CD4-positive, alpha-beta T cell treated with Interleukin-17A for 1 hour (primary cell): ENCODE measurements at regions not wholly inside any gene's neighbourhood (a gene's known extent, or its start where the extent isn't known, plus 50 kb on each side); places are given as distances from the start of the nearest gene placed in this dataset.

ENCODE experiments used
- DNase-seq: peaks from one replicate; pipeline ENCODE4 v3.0.0-alpha.2; 2020

- no peak for DNase-seq
Measured at GRCh38 chr5:92444888-92445287, 1061.8 kb upstream of the ARRDC3 start.

GRCh38 chr5:92435781-92436180 lies 1052.7 kb upstream of the ARRDC3 start:
- no peak for DNase-seq

GRCh38 chr5:92429646-92430045 lies 1046.5 kb upstream of the ARRDC3 start:
- no peak for DNase-seq

DNA sequence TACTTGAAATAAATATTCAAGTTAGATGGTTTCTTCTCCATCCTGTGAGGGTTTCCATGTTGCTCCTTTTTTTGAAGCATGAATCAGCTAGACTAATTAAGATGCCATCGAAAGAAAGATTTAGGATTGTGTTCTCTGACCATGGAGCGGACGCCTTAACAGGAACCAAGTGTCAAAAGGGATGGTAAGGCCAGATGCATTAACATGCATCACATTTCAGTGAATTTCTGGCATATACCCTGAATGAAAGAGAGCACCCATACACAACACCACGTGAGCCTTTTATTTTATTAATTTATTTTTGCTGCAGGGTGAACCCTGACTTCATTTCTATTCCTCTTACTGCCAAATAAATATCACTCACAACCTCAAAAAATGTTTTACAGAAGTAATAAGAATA lies 1045.3 kb upstream of the ARRDC3 start:
- no peak for DNase-seq

DNA sequence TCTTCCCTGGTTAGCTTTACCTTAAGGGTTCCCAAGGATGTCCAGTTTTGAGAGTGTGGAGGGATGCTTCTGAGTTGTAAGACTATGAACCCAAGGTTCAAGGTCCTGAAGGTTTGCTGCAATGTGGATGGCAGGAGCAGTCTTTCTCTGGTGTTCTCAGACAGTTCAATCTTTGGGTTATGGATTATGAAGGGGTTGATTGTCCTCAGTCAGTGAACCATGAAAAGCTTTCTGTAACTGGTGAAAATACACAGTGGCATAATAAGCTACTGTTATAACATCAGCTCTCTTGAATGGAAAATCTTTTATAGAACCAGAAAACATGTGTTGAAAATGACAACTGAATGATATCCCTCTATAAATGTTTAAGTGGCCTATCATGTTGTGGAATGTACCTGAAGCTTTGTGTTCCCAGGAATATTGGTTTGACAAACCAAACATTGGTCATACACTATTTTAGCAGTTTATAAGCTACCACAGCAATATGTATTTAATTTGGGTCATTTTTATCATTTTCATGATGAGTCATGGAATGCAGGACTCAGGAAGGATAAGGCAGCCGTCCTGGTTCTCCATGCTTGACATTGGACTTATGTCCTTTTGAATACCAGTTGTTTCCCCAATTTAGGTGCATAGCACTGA lies 1041.8 kb upstream of the ARRDC3 start:
- no peak for DNase-seq

- DNase-seq, result no peak
Measured at GRCh38 chr5:92421942-92422341, 1038.8 kb upstream of the ARRDC3 start.

DNA sequence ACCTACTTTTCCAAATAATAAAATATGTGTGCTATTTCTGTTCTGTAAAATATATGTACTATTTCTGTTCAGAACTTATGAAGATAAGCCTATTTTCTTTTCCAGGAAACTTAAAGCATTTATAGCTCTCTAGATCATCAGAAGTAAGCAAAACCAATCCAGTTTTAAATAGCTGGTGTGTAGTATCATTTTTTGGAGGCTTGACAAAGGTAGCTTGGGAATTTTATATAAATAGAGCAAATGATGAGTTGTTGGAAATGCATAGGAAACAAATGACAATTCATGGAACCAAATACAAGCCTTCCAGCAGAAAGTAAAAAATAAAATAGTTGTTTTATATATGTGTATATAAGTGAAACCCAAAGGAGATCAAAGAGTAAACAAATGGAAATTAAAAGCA lies 1038.1 kb upstream of the ARRDC3 start:
- no peak for DNase-seq

GRCh38 chr5:92419261-92419660 lies 1036.1 kb upstream of the ARRDC3 start:
- DNase-seq, result no peak

DNA sequence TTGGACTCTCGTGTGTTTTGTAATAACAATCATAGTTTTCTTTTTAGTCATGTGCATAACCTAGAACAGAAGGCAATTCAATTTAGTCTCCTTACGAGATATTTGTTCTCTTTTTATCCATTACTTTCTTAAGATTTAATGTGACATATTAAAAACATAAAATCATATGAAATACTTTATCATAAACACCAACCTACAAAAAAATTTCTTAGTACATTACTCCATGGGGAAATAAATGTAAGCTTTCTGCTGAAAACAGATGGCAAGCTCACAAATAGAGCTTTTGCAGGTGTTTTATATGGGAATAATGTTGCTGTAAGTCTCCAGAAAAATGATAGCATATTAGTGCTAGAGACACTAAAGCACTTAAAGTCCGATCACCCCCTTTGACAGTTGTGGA lies 1035.2 kb upstream of the ARRDC3 start:
- DNase-seq, result no peak

- no peak for DNase-seq
Measured at GRCh38 chr5:92409134-92409533, 1026.0 kb upstream of the ARRDC3 start.

DNA sequence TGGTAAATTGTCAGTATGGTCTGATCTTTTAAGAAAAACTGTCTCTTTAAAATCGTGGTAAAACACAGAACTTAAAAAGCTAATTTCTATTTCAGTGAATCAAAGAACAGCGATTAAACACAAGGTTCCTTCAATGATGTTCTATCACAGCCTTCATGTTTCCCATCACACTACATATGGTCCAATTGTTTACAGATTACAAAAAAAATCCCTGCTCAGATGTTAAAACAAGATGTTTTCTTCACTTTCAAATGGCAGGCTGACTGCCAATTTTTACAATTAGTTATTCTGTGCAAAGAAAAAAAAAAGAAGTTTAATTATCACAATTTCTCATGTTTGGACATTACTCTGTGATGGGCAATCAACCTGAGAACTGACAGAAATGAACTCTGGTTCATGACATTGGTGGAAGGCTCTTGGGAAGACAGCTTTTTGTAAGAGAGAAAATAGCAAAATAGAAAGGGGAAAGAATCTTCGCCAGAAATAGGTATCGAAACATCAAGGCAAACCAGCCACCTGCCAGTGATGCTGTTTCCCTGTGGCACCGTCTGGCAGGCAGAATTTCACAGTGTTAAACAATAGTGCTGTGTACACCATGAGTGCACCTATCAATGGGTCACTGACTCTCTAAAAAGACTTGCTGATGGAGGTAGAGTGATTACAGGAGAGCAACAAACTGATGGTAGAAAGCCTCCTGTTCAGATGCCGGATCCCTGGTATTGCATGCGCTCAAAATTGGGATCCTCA lies 1020.0 kb upstream of the ARRDC3 start:
- DNase-seq, result no peak

DNA sequence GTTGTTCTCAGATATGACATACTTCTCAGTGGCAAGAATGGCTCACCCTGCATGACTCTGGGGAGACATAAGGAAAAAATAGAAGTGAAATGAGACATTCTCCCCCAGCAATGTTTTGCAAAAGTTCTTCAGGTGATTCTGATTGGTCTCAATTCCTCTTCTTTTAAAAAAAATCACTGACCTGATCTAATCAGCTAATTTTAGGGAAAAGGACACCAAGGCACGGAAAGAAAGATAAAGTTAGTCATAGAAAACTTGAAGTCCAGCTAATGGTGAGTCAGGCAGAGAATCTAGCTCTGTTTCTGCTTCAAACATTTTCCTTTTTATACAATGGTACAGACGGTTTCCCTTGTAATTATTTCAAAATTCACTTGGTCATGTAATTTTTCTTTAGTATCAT lies 1018.9 kb upstream of the ARRDC3 start:
- no peak for DNase-seq

GRCh38 chr5:92401492-92401891 lies 1018.4 kb upstream of the ARRDC3 start:
- no peak for DNase-seq

- no peak for DNase-seq
Measured at GRCh38 chr5:92394936-92395335, 1011.8 kb upstream of the ARRDC3 start.

DNA sequence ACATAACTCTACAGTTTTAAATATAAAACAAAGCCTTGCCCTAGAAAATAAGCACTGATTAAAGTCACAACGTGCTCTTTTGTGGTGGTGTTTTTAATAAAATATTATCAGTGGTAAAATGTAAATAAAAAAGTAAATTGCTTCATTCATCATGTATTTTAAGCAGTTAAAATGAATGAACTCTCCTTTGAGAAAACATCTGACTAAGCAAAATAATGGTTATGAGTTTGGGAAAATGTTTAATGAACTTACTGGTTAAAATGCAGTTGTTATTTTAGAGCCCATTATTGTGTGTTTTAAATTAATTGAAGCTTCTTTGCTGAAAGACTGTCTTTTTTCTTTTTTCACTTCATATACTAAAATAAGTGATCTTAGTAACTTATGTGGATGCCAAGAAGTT lies 1007.5 kb upstream of the ARRDC3 start:
- DNase-seq, result no peak

DNA sequence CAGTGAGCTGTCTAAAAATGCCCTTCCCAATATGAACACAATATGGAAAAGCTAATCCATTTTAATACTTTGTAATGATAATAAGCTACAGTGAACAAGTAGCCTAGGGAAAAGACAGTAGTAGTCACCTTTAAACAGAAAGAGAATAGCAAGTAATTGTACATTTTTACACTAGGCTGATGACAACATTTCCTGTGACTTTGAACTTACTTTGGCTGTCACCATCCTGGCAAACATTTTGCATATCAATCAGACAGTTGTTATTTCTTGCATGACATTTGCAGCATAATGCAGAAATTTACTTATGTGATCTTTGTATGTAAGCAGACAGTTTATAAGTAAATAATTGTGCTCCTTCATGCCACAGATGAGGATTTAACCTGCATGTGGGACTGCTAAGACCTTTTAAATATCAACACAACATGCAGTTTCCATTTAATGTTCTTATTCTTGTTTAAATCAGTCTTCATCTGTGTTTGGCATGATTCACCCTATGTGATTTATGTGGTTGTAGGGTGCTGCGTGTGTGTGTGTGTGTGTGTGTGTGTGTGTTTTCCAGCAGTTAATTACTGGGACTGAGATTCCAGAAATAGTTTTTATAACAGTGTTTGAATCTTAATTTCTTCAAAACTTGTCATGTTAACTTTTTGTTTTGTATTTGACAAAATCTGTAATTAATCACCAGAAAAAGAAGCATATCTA lies 997.1 kb upstream of the ARRDC3 start:
- no peak for DNase-seq

- DNase-seq, result no peak
Measured at GRCh38 chr5:92378966-92379611, 996.0 kb upstream of the ARRDC3 start.

DNA sequence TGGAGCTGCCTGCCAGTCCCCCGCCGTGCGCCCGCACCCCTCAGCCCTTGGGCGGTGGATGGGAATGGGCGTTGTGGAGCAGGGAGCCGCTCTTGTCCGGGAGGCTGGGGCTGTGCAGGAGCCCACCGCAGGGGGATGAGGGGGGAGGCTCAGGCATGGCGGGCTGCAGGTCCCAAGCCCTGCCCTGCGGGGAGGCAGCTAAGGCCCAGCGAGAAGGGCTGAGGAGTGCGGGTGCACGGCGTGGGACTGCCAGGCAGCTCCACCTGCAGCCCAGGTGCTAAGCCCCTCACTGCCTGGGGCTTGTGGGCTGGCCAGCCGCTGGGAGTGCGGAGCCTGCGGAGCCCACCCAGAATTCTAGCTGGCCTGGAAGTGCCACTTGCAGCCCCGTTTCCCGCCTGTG lies 991.7 kb upstream of the ARRDC3 start:
- no peak for DNase-seq

DNA sequence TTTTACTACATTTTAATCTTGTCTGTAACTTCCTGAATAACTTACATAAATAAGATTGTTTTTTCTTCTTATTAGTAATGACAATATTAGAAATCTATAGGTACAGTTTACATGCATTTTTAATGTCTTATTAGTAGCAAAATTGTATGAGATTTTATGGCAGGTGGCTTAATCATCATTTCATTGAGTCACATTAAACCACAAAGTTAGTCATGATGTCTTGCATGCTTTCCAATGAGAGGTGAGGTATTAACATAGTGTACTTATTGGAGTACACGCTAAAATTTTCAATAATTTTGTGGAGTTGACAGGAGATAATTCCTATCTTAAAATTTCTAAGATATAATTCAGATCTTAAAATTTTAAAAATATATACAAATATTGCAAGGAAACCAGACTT lies 989.6 kb upstream of the ARRDC3 start:
- no peak for DNase-seq

DNA sequence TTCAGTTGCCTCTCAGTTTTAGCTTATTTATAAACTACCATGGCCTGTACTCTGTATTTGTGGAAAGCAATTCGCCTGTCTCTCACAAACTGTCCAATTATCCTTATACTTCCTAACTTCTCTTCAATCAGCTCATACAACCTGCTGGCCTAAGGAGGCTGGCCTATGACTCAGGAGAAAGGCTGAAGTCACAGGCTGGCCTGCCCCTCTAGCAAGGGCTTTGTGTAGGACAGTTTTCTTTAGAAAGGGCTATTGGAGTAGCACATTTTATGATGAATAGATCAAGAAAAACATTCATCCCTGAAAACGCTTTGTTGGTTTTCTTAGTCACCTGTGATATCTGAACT lies 988.7 kb upstream of the ARRDC3 start:
- DNase-seq, result no peak

DNA sequence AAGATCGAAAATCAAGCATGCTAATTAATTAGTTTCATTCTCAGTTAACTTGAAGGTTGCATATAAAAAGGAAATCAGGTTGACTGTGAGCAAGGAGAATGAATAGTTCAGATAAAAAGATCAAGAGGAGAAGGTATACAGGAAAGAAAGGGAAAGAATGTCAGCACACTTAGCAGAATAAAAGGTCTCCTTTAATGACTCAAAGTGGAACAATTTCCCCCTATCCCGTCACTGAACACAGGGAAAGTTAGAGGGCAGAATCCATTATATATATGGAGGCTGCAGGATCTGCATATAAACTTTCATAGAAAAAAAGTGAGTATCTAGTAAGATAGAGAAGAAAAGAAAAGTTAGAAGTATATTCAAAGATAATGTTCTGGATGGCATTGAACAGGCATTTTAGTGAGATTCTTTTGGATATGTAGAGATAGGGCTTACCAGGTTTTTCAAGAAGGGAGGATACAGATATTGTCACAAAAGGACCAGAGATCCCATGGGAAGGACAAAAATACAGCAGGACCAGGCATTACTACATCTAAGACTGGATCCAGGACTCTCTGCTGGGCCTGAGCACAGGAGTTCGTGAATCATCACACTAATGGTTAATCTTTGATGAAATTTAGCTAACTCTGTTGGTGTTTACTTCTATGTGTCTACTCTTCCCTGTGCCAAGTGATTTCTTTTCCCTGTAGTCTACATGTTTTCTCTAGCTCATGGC lies 988.2 kb upstream of the ARRDC3 start:
- no peak for DNase-seq

DNA sequence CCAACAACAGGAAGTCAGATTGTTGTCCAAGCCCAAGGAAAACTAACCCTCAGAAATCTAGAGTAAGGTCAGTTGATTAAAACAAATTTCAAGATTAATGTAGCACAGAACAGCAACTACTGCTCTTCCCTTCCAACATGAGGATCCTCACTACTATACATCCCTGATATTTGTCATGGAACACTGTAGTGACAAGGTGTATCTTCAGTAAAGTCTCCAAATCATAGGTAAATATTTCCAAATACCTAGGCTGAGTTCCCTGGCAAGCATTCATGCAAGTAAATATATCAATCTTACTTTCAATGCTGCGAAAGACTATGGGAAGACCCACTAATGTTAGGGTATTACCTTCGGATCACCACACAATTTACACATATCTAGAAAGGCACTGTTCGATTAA lies 986.9 kb upstream of the ARRDC3 start:
- no peak for DNase-seq

- no peak for DNase-seq
Measured at GRCh38 chr5:92369587-92369986, 986.5 kb upstream of the ARRDC3 start.
